ENCODE measurements at regions not wholly inside any gene's neighbourhood (a gene's known extent, or its start where the extent isn't known, plus 50 kb on each side); places are given as distances from the start of the nearest gene placed in this dataset.

- POLR2A ChIA-PET: no interaction called here
- Histone ChIP-seq H3K4me1 (ENCODE audit: control insufficient read depth, extremely low read depth, insufficient read depth, low read length) (no peaks in the 10 kb centered on the region), H3K79me2 (ENCODE audit: control insufficient read depth, insufficient read depth, low read length) (no peaks in the 10 kb centered on the region), H3K27ac (ENCODE audit: insufficient read depth, low read depth, low read length) (no peak overlapping the region), H3K4me2 (ENCODE audit: insufficient read depth, low read length) (no peak overlapping the region), H3K9me1 (replicated peaks; ENCODE audit: control insufficient read depth, extremely low read depth, insufficient read depth, low read length) (no peaks in the 10 kb centered on the region), H4K20me1 (replicated peaks; ENCODE audit: control insufficient read depth, extremely low read depth, insufficient read depth, low read length) (no peaks in the 10 kb centered on the region), H3K9me3 (replicated peaks; ENCODE audit: control insufficient read depth, insufficient read depth, low read length) (no peaks in the 10 kb centered on the region), H3K4me3 (replicated peaks in 1 of 3; ENCODE audit: insufficient read depth in 1 of 3, low read depth in 1 of 3, low read length in 3 of 3) (no peak overlapping the region), H2AFZ (ENCODE audit: low read depth, low read length) (no peak overlapping the region), H3K36me3 (ENCODE audit: control insufficient read depth in 2 of 2, extremely low read depth in 1 of 2, insufficient read depth in 2 of 2, low read length in 2 of 2) (no peaks in the 10 kb centered on the region), H3K27me3 (ENCODE audit: control insufficient read depth in 2 of 2, insufficient read depth in 2 of 2, low read length in 2 of 2) (no peaks in the 10 kb centered on the region), H3K9ac (replicated peaks; ENCODE audit: extremely low read depth, insufficient read depth, low read length) (no peak overlapping the region)
- TF ChIP-seq FOS (IDR thresholded peaks at IDR 0.05; ENCODE audit: borderline replicate concordance, insufficient read depth, low read length) (no peak), CTCF (IDR thresholded peaks at IDR 0.05; ENCODE audit: extremely low read depth in 1 of 2, insufficient read depth in 1 of 2, low read depth in 1 of 2, low read length in 2 of 2) (no peak), MYC (IDR thresholded peaks at IDR 0.05; ENCODE audit: low read depth, low read length) (no peak), POLR2AphosphoS5 (IDR thresholded peaks at IDR 0.05; ENCODE audit: insufficient read depth, low read depth, low read length) (no peak), EZH2 (IDR thresholded peaks at IDR 0.05; ENCODE audit: borderline replicate concordance, low read depth, low read length, severe bottlenecking) (no peak), POLR2A (IDR thresholded peaks at IDR 0.05; ENCODE audit: low read depth, low read length) (no peak), GATA2 (IDR thresholded peaks at IDR 0.05; ENCODE audit: insufficient read depth, insufficient read length, low read depth, low read length) (no peak), MAX (IDR thresholded peaks at IDR 0.05; ENCODE audit: insufficient read depth, insufficient read length) (no peak), JUN (IDR thresholded peaks at IDR 0.05; ENCODE audit: borderline replicate concordance, insufficient read depth, insufficient read length, low read depth) (no peak)
- intact Hi-C loops (cut with micrococcal nuclease): no loop called here
- DNase-seq (ENCODE audit: low read depth, low spot score) (no peak), FAIRE-seq (no peak)
- dilution Hi-C loops (cut with MboI; ENCODE audit: extremely low pct_ligation_motif_present, low sequenced_read_pairs): no loop called here
- BruUV-seq (replicated peaks): no TSS peak
- CTCF ChIA-PET: no interaction called here
Measured at GRCh38 chrX:40504801-40505605, 75.8 kb upstream of the ATP6AP2 start.

Measured in endothelial cell of umbilical vein (primary cell).